GM04503 (cell line): ENCODE measurements at regions not wholly inside any gene's neighbourhood (a gene's known extent, or its start where the extent isn't known, plus 50 kb on each side); places are given as distances from the start of the nearest gene placed in this dataset.

Experiments
- DNase-seq: peaks from one replicate; pipeline ENCODE4 v3.0.0-alpha.2; 2012; ENCODE audit warnings: low read depth

DNA sequence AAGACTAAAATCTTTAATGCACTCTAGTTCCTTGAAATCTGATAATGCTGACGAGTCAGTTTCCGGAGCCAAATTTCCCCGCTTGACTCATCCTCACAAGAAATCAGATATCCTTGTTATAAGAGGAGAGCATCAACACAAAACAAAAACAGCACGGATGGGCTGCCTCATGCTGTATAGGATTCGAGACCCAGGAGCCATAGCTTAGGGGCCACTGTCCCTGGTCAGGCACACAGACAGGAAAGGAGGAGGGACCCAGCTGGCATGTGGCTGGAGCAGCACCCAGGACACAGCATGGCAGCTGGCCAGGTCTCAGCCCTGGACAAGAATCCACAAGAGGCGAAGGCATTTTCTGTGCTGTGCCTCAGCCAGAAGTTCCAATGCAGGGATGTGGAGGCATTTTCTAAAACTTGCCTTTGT, 110.2 kb upstream of the SPATA13 start:
- no peak for DNase-seq

DNA sequence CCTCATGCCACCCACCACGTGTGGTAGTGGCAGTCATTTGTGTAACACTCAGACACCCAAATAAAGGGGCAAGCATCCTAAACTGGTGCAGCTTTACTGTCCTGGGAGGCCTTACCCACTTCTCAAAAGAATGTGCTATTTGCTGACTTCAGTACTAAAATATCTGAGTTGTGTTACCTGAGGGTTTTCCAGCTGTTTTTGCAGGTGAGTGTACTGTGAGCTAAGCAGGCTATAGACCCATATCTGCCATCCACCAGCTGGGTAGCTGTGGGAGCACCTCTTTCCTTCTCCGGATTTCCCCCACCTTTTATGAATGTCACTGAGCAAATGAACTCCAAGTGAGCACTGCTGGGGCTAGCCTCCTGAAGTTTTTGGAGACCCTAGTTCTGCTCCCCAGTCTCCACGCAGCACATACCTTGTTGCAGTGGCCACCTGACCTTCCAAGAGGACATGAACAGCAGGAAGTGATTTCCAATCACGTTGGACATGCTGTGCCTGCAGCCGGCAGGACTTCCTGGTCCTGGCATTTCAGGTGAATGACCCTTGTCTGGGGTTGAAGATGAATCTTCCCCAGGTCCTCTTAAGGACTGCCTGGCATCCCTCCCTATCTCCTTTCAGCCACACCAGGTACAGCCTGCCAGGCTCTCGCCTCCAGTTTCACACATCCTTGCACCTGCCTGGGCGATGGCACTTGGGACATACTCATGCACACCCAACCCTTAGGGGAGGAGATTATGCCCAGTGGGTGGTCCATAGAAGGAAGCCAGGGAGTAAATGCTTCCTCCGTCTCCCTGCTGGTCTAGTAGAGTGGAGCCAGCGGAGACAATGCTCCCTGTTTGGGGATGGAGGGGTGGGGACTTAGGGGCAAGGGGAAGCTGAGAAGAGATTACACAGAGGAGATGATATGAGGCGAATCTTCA, 109.5 kb upstream of the SPATA13 start:
- no peak for DNase-seq

DNA sequence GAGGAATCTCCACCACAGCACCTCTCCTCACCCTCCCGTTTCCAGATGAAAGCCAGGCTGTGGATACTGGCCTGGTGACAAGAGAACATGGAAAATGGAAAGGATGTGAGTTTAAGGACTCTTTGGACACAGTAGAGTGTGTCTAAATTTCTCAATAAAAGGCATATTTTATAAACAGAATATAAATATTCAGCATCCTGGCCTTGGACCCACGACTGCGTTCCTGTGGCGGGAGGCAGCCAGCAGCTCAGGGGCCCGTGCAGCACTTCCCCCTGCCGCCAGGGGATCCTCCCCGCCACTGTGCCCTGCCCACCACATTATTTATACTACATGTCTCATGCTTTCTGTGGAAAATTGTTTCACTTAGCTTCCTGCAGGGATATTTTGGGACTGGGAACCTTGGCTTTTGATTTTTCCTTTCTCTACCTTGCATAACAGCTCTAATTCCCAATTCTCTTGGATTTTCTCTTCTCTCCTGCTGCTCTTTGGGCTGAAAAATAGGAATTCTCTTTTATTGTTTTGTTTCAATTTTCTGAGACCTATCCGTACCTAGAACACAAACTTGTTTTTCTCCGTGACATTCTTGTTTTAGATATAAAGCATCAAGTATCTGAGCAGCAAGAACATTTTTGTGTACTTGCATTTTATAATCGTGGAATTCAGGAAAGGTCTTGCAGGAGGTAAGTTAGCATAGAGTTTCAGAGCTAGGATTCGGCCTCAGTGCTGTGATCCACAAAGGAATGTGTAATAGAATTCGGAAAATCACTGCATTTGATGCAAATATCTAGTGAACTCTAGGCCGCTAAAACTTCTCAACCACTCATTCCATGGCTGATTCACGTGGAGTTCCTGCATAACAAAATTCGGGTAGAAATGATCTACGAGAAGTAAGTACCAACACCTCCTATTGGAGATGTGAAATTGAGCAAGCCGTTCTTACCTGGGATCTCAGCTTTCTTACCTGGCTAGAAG, 107.7 kb upstream of the SPATA13 start:
- no peak for DNase-seq

DNA sequence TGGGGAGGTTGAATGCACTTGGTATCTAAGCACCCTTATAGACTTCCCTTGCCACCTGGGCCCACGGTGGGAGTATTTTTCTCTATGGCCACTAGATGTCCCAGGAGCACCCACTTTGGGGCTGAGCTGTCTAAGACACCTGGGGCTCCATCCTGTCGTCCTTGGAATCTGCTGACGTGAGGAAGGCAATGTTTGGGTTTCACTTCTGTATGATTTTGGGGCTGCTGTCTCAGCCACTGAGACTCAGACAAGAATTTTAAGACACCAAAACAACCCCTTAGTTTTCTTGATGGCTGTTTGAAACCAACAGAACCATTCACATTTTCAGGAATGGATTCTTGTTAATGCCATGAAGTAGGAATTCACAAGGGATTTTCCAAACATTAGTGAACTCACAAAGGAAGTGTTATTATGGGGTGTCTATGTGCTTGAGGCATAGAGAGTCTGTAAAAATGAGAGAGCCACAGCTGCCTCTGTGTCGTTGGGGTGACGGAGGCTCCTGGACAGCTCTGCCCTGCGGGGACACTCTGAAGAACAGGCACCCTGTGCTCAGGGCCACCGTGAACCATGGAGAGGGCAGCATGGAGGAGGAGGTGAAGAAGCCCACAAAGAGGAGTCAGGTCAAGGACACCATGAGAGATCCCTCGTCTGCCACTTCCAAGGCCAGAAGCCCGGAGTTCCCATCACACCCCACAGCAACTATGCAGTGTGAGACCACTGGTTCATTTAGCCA, 106.8 kb upstream of the SPATA13 start:
- DNase-seq = no peak

DNA sequence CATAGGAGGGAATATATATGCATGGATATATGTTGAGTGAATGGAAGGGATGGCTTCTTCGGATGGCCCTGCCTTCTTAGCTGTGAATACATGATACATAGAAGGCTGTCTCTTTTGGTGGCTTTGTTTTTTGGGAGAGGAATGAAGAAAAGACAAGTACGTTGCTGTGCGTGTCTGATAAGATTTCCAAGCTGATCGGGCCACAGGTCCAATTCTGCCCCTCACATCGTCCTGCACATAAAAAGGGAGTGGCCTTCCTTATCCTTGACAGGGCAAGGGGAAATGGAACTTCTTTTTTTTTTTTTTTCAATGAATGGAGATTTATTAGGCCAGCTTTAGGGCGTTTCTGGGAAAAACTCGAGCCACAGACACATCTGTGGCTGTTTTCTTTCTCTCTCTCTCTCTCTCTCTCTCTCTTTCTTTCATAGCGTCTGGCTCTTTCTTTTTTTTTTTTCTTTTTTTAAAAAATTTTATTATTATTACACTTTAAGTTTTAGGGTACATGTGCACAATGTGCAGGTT, 103.8 kb upstream of the SPATA13 start:
- DNase-seq = no peak

DNA sequence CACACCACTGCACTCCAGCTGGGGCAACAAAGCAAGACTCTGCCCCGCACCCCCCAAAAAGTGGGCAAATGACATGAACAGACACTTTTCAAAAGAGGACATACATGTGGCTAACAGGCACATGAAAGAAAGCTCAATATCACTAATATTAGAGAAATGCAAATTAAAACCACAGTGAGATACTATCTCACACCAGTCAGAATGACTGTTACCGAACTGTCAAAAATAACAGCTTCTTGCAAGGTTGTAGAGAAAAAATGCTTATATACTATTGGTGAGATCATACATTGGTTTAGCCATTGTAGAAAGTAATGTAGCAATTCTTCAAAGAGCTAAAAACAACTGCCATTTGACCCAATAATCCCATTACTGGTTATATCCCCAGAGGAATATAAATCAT, 99.5 kb upstream of the SPATA13 start:
- DNase-seq = no peak

DNA sequence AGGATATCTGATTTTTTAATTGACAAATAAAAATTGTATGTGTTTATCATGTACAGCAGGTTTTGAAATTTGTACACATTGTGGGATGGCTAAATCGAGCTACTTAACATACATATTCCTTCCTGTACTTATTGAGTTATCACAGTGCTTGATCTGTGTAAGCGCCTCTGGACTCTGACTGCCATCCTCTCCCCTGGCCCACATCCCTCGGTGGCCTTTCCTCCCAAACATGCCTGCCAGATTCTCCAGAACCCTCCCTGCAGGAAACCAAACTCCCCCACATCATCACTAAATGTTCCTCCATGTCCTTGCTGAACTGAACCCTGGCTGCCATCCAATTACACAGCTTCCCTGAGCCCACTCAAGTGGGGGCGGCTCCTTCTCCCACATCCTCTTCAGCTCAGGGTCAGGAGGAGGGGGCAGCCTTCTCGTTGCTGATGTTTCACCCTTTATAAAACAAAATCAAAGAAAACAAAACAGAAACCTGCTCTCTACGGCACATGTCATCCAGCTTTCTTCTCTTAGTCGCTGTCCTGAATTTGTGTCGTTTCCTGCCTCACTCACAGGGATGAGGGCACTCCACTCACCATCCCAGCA, 97.1 kb upstream of the SPATA13 start:
- DNase-seq = no peak

DNA sequence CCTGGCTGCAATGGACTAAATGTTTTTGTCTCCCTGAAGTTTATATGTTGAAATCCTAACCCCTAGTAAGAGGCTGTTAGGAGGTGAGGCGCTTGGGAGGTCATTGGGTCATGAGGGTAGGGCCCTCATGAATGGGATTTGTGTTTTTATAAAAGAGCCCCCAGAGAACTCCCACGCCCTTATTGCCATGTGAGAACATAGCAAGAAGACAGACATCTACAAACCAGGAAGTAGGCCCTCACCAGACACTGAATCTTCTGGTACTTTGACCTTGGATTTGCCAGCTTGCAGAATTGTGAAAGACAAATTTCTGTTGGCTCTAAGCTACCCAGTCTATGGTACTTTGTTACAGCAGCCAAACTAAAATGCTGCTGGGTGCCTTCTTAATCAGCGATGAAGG, 96.1 kb upstream of the SPATA13 start:
- no peak for DNase-seq

DNA sequence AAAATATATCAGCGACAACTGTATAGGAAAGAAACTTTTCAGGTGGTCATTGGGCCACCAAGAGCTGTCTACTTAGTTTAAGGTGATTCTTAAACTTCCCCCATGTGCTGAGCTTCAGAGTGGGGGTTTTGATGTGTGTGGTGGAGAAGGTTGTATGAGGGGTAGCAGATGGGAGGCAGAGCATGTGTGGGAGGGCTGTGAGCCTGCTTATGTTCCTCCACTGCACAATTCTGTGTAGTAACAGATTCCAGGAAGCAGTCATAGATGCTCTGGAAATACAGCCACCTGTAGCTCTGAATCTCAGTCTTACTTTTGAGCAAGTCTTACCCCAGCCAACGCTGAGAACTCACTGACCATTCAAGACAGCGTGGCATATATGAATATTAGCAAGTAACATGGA, 95.3 kb upstream of the SPATA13 start:
- DNase-seq = no peak

DNA sequence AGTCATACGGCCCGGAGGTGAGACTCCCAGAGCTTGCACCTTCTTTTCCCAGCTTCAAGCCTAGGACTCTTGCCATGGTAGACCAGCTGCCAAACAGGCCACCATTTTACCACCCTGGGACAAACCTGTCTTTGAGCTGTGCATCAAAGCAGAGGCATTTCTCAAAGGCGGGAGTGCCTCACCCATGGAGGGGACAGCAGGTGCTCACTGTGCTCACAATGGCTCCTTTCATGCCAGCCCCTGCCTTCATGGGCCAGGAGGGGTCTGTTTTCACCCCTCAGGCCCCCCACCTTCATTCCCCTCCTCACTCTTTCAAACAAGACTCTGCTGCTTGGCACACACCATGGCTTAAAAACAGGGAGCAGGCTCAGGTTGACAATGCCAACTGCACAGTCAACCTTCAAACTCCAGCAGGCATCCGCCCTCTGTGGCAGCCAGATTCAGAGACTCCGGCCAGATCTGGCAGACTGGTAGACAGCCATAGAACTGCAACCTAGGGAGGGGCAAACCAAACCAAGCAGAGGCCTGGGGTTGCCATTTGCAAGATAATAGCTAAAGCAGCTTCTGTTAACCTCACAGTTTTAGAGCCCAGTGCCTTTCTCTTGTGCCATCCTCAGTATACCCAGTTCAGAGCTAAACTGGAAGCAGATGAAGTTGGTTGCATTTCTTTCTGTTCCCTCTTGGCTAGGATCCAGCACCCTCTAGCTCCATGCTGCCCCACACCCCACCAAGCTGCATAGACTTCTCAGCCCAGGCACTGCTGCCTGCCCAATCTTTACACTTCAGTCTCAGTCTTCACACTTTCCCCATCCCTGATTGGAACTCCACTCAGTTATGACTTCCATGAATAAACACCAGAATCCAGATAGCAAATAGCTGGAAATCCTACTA, 93.9 kb upstream of the SPATA13 start:
- DNase-seq = no peak

DNA sequence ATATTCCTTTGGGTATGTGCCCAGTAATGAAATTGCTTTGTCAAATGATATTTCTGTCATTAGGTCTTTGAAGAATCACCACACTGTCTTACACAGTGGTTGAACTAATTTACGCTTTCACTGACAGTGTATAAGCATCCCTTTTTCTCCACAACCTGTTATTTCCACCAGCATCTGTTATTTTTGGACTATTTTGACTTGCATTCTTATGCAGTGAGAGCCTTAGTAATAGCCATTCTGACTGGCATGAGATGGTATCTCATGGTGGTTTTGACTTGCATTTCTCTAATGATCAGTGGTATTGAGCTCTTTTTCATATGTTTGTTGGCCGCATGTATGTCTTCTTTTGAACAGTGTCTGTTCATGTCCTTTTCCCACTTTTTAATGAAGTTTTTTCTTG, 92.0 kb upstream of the SPATA13 start:
- peak; percentile 43 for DNase-seq

DNA sequence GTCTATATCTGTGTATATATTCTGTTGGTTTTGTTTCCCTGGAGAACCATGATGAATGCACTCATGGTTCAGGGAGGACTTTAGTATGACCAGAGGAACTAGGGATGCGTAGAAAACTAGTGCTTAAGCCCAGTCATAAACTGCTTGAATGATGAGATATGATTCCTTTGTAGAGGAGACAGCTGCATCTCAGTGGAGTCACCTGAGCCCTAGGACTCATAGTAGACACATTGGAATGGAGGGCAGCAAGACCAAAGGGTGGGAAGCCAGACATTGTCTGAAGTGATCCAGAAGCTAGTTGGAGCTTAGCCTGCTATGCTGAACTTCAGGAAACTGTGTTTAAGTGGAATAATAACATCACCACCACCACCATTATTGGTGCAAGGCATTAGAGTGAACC, 89.5 kb upstream of the SPATA13 start:
- no peak for DNase-seq

DNA sequence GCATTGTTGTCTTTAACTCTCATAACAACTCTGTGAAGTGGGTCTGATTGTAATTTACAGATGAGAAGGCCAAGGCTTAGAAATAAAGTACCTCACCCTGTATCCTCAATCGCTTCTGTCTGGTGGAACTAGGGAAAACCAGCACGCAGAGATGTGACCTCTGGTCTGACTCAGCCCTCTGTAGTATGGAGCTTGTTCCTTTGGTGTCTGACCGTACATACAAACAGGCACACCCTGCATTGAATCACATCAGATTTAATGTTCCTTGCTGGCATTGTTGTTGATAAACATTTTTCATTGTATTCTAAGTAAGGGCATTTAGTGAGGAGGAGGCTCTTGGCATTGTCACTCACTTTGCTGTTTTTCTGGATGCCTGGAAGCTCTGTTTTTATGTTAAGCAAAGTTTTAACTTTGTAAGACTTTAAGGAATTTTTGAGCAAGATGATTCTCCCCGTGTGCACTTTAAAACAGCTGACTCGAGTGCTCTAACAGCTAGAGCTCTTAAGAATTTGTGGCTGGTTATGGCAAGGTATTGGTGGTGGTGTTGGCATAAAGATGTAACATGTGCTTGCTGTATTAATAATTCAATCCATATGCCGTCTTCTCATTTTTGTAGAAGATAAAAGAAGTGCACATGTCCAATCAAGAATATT, 89.0 kb upstream of the SPATA13 start:
- DNase-seq = peak; percentile 58

DNA sequence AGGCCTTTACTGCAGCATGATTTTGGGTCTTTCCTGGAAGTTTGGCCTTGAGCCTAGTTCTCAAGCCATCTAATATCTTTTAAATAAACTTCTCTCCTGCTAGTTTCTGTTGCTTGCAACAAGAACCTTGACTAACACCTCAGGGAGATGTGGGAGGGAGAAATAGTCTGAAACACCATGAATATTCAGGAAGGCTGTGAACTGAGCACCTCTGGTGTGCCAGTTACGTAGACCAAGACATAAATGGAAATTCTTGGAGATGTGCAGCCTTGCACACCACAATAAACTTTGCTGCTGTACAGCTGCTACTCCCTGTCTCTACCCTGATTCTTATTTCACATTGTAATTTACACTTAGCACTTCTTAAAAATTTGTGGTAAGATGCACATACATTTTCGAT, 86.9 kb upstream of the SPATA13 start:
- no peak for DNase-seq

DNA sequence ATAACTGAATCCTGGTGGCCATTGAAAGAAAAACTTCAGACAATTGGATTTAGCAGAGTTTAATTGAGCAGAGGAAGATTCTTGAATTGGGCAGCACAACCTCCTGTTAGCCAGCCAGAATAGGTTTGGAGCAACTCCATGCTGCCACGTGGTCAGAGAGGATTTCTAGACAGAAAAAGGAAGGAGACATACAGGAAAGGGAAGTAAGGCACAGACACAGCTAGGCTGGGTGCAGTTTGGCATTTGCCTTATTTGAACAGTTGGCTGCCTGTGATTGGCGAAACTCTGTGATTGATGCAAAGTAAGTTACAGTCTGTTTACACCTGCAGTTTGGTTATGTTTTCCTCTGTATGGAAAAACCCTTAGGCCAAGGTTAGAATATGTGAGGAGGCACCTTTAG, 85.8 kb upstream of the SPATA13 start:
- no peak for DNase-seq

DNA sequence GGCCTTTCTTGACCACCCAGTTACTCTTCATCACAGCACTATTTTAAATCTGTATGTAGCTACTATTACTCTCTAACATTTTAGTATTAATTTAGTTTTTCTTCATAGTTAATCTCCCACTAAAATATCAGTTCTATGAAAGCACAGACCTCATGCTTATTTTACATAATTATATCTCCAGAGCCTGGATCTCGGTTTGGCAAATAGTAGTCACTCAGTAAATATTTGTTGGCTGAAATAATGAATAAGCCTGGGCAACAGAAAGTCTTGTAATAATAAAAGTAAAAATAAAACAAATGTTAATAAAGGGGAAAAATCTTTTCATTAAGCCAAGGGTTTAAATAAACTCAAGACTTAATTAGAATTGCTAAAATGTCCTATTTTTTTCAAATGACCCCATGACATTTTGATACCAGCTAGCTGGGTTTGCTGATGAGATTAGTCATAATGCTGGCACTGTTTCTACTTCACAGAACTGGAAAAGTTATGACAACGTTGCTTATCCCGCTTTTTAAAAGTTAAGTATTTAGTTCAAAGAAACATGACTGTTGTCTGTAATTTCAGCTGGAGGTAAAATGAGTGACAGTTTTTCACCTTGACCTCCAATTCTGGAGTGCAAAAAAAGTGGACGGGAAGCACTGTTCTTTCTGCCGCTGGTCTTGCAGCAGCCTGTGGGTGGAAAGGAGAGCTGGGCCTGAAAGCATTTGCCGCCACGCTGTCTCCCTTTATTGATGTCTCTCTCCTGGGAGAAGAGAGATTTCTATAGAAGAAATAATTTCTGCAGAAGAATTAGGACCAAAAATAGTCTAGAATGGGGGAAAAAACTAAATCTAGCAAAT, 85.2 kb upstream of the SPATA13 start:
- no peak for DNase-seq

DNA sequence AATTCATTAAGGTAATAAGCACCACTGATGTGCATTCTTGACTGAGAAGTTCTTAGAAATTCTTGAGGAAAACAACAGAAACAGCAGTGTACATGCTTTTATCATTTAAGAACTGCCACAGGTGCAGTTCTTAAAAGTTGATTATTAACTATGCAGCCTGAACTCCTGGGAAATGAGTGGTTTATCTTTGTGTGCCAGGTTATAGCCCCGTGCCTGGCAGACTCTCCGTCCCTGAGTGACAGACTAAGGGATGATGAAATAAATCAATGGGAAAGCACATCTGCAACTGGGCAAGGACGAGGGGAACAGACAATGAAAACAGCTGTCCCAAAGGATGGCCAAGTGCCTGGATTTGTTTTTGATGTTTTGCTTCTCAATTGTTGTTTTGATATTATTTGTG, 84.4 kb upstream of the SPATA13 start:
- DNase-seq = no peak

DNA sequence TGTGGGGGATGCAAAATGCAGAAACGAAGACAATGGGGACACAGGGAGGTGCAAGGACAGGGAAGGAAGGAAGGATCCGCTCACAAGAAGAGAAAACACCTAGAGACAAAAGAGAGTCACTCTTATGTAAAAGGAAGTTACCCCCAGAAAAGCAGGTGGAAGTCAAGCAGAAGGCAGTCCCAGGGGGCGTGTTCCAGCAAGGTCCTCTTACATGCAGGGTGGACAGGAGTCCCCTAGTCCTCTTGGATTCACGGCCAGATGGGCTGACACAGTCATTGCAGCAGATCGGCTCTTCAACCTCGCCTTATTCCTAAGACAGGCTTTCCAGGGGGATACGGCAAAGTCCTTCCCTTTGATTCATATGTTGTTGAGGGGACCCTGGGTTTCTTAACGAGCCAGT, 83.9 kb upstream of the SPATA13 start:
- no peak for DNase-seq

DNA sequence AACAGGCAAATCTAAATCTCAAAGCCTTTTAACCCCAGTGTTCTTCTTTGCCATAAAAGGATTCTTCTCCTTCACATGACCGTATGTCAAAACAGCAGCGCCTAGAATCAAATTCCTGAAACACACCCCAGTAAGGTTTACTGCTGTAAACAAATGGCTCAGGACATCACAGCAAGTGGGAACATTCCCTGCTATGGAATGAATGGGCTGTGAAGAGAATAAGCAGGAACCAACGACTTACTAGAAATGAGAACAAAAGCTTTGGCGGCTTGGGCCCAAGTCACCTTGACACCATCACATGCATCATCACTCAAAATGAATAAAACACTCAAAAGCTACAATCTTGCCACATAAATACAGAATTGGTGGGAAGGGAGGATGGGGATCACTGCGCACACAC, 80.4 kb upstream of the SPATA13 start:
- no peak for DNase-seq
